HUES64 (cell line): ENCODE measurements at regions not wholly inside any gene's neighbourhood (a gene's known extent, or its start where the extent isn't known, plus 50 kb on each side); places are given as distances from the start of the nearest gene placed in this dataset.

Experiments used
- H3K27ac ChIP-seq: 2 replicates; pipeline ENCODE4 v1.7.0; 2013; ENCODE audit warnings: low read depth, low read length, inconsistent platforms
- H3K27me3 ChIP-seq: 2 replicates; pipeline ENCODE4 v1.6.1; 2013; ENCODE audit warnings: mild to moderate bottlenecking, low read length; ENCODE audit not compliant: insufficient read depth
- H3K36me3 ChIP-seq: 2 replicates; pipeline ENCODE4 v1.6.1; 2013; ENCODE audit warnings: mild to moderate bottlenecking, low read length; ENCODE audit not compliant: insufficient read depth
- H3K4me1 ChIP-seq: 2 replicates; pipeline ENCODE4 v1.6.1; 2013; ENCODE audit warnings: mild to moderate bottlenecking, low read length, moderate library complexity; ENCODE audit not compliant: insufficient read depth
- H3K4me3 ChIP-seq: 2 replicates; pipeline ENCODE4 v1.5.1; 2013; ENCODE audit warnings: mild to moderate bottlenecking, low read length, moderate library complexity
- H3K9ac ChIP-seq: 2 replicates; pipeline ENCODE4 v1.6.1; 2013; ENCODE audit warnings: mild to moderate bottlenecking, low read depth, low read length
- H3K9me3 ChIP-seq: 2 replicates; pipeline ENCODE4 v1.6.1; 2013; ENCODE audit warnings: low read depth, low read length; ENCODE audit not compliant: insufficient read depth
- WGBS: fragments of 150-250, 120-280 bp; methylation state at CpG from one replicate; pipeline ENCODE4 v1.1.7; 2013; ENCODE audit warnings: missing lambda C conversion rate; 5-methylcytosine and 5-hydroxymethylcytosine counted together

DNA sequence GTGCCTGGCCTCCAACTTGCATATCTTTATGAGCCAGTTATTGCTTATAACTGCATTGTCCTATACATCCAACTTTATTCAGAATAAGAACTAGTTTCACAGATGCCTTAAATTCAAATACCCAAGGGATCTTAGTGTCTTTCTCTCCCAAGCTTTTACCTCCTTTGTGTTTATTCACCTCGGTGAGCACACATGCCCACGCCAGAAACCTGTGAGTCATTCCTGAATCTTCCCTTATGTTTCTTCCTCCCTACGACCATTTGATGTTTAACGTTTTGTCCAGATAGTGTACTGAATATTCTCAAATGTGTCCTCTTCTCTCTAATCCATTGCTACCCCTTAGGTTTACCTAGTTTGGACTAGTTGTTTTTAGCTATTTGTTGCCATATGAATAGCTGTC is 55.5 kb upstream of the MEGF10 start:
- Histone ChIP-seq H3K4me1 (peaks cover 4% of the 10 kb centered on the region; the same call in 1 of the 2 replicates), H3K9ac (no peak overlapping the region), H3K27ac (no peak overlapping the region), H3K27me3 (peaks cover 6% of the 10 kb centered on the region), H3K36me3 (no peaks in the 10 kb centered on the region), H3K9me3 (no peaks in the 10 kb centered on the region), H3K4me3 (no peak overlapping the region)
- 84% methylated on average over 4 of the region's 4 CpGs for WGBS

GRCh38 chr5:127236254-127236653 is 54.3 kb upstream of the MEGF10 start:
- H3K27ac ChIP-seq: no peak overlapping the region

More at GRCh38 chr5:127236254-127236653, 54.3 kb upstream of the MEGF10 start:
- Histone ChIP-seq H3K4me3 (no peak overlapping the region), H3K27me3 (no peaks in the 10 kb centered on the region), H3K4me1 (peaks cover 4% of the 10 kb centered on the region; the same call in 1 of the 2 replicates), H3K9me3 (no peaks in the 10 kb centered on the region), H3K36me3 (no peaks in the 10 kb centered on the region), H3K9ac (no peak overlapping the region)
- WGBS: 92% methylated on average over 1 of the region's 1 CpG
